ENCODE measurements at regions not wholly inside any gene's neighbourhood (a gene's known extent, or its start where the extent isn't known, plus 50 kb on each side); places are given as distances from the start of the nearest gene placed in this dataset.

DNA sequence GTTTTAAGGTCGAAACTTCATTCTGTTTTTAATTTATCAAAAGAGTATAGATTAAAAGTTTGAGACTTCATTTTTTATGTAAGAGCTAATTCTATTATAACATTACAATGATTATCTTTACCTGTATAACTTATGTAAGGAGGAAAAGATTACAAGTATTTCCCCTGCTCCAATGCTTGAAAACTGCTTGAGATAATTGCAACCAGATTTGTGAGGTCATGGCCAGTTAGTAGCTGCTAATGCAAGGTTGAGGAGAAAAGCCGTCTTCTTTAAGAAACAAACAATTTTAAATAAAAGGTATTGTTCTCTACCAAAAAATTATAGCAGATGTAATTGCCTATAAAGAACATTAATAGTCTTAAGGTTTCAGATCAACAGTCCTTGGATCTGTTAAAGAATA, 208.3 kb upstream of the UBE2E2 start:
- no peak for DNase-seq (ENCODE audit: low read depth)
- TF ChIP-seq, protein P1, sequence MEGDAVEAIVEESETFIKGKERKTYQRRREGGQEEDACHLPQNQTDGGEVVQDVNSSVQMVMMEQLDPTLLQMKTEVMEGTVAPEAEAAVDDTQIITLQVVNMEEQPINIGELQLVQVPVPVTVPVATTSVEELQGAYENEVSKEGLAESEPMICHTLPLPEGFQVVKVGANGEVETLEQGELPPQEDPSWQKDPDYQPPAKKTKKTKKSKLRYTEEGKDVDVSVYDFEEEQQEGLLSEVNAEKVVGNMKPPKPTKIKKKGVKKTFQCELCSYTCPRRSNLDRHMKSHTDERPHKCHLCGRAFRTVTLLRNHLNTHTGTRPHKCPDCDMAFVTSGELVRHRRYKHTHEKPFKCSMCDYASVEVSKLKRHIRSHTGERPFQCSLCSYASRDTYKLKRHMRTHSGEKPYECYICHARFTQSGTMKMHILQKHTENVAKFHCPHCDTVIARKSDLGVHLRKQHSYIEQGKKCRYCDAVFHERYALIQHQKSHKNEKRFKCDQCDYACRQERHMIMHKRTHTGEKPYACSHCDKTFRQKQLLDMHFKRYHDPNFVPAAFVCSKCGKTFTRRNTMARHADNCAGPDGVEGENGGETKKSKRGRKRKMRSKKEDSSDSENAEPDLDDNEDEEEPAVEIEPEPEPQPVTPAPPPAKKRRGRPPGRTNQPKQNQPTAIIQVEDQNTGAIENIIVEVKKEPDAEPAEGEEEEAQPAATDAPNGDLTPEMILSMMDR (IDR thresholded peaks at IDR 0.05; ENCODE audit: insufficient read depth, low read depth, low read length, missing control alignments), result no peak
- H3K4me3 ChIP-seq (ENCODE audit: low read length), result no peak overlapping the region

DNA sequence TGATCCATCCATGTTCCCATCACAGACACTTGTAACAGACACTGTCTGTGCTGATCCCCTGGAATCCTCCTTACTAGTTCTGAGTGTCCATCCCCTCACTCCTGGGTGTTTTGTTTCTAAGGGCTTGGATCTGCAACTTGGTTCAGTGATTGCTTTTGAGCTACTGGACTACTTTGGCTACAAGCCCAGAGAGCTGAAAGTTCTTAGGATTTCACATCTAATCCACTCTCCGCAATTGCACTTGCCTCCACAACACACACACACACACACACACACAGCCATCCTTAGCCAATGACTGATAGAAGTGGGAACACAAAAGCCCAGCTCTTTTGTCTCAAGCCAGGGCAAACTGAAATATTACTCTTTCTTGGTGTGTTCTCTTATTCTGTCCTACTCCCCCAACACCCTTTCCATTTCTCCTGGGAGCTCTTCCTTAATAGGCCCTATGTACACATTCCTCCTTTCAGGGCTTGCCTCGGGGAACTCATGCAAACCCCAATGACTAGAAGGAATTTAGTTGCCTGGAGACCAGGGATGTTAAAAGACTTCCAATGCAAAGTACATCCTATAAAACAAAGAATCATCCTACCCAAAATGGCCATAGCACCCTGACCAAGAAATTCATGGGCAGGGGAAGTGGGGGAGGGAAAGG, 206.1 kb upstream of the UBE2E2 start:
- TF ChIP-seq, protein P1 (IDR thresholded peaks at IDR 0.05; ENCODE audit: insufficient read depth, low read depth, low read length, missing control alignments), result no peak
- DNase-seq (ENCODE audit: low read depth), result no peak

DNA sequence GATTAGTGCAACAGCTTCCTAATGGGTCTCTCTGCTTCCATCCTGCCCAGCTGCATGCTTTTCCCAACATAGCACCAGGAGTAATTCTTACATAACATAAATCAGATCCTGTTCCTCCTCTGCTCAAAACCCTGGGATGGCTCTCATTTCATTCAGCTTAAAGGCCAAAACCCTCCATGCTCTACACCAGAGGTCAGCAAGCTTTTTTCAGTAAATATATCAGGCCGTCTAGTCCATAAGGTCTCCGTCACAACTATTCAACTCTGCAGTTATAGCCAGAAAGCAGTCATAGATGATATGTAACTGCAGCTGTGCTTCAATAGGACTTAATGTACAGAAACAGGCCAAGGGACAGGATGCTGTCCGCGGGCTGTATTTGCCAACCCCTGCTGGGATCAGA, 202.8 kb upstream of the UBE2E2 start:
- no peak overlapping the region for H3K4me3 ChIP-seq (ENCODE audit: low read length)
- no peak for DNase-seq (ENCODE audit: low read depth)
- TF ChIP-seq, protein P1 (IDR thresholded peaks at IDR 0.05; ENCODE audit: insufficient read depth, low read depth, low read length, missing control alignments), result no peak

More for the DNA sequence above, 206.1 kb upstream of the UBE2E2 start:
- H3K4me3 ChIP-seq (ENCODE audit: low read length), result no peak overlapping the region

DNA sequence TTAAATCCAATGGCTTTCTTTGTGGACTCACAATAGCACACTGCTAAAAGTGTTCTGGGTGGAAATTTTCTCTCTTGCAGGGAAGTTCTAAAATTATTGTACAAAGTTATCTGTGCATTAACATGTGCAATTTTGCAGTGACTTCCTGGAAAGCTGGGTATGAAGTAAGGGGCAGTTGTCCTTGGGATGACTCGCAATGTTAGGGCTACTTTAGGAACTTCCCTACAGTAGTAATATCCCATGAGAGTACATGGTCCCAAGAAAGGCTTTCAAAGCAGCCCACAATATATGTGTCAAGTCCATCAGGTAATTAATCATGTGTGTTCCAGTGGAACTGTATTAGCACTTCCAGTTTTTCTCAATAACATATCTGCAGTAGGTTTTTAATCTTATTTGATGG, 201.0 kb upstream of the UBE2E2 start:
- TF ChIP-seq, protein P1 (IDR thresholded peaks at IDR 0.05; ENCODE audit: insufficient read depth, low read depth, low read length, missing control alignments), result no peak

DNA sequence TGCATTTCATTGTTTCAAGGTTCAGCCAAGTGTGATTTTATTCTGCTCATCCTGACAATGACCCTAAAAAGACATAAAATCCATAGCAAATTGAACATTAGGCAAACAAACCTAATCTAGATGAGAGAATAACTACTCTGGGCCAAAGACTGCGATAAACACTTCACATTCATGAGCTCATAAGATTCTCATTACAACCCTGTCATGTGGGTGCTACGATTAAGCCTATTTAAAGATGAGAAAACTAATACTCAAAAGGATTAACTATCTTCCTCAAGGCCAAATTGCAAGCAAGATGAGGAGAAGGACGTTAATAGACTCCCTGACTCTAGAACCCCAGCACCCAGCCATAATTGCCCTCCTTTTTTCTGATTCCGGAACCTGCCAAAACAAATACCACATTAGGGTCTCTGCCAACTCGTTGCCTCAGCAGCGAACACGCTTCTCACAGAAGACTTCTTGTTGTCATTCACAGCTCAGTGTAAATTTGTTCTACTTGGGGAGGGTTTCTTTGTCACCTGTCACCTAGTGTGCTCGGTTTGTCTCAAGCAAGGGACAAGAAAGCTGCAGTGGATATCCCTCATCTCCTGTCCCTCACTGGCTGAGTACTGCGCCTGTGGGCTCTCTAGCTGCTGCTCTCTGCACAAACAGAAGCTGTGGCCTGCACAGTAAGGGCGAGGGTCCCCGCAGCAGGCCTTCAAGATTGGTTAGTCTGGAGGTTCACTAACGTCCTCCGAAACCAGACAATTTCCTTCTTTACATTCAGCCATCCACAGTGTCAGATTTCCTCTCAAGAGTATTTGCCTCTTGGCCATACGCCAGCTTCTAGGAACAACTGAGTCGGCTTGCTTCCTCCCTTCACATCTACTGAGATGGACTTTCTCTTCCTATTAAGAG, 200.0 kb upstream of the UBE2E2 start:
- peak; percentile 54 for DNase-seq (ENCODE audit: low read depth)
- TF ChIP-seq, protein P1 (IDR thresholded peaks at IDR 0.05; ENCODE audit: insufficient read depth, low read depth, low read length, missing control alignments), result no peak
- H3K4me3 ChIP-seq (ENCODE audit: low read length), result no peak overlapping the region

More for the DNA sequence above, 201.0 kb upstream of the UBE2E2 start:
- no peak for DNase-seq (ENCODE audit: low read depth)
- H3K4me3 ChIP-seq (ENCODE audit: low read length), result no peak overlapping the region

DNA sequence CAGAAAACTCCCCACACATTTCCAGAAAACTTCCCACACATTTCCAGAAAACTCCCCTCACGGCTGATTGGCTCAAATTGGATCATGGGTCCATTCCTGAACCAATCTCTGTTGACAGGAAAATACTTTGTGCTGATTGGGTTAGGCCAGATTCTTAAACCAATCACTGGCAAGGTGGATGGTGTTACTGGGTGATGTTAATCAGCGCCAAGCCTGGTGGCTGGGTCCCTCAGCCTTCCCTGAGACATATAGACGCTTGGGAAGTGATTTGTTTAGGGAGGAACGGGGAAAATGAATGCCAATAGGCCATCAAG, 199.4 kb upstream of the UBE2E2 start:
- TF ChIP-seq, protein P1 (IDR thresholded peaks at IDR 0.05; ENCODE audit: insufficient read depth, low read depth, low read length, missing control alignments), result no peak
- DNase-seq (ENCODE audit: low read depth), result no peak

More for the DNA sequence above, 199.4 kb upstream of the UBE2E2 start:
- no peak overlapping the region for H3K4me3 ChIP-seq (ENCODE audit: low read length)

Measured in epithelial cell of esophagus (primary cell).